Erythroblast (primary cell): ENCODE measurements at regions not wholly inside any gene's neighbourhood (a gene's known extent, or its start where the extent isn't known, plus 50 kb on each side); places are given as distances from the start of the nearest gene placed in this dataset.

Experiments
- GATA1 ChIP-seq: IDR thresholded peaks from 2 replicates; pipeline ENCODE4 v1.6.1; 2011; ENCODE audit warnings: low read depth, mild to moderate bottlenecking, control low read depth, low read length, moderate library complexity
- POLR2A ChIP-seq: IDR thresholded peaks from 2 replicates; pipeline ENCODE4 v1.6.1; 2011; ENCODE audit warnings: mild to moderate bottlenecking, low read length

DNA sequence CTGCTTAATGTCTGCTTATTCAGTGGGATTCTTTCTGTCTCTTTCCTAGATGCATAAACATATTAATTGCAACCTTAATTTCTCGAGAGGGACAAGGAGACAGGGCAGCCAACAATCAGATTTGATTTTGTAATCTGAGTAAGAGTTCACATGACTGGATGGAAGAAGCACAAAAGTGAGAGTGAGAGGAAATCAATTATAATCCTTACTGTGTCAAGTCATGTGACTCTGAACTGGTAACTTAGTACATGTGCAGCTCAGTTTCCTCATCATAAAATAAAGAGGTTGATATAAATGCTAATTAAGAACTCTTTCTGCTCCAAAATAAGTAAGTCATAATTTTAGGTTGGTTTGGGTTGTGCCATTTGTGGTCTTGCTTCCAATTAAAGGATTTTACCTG, 439.5 kb downstream of the AMY1C start:
- TF ChIP-seq POLR2A (no peak), GATA1 (no peak)
